ENCODE measurements at regions not wholly inside any gene's neighbourhood (a gene's known extent, or its start where the extent isn't known, plus 50 kb on each side); places are given as distances from the start of the nearest gene placed in this dataset.

DNA sequence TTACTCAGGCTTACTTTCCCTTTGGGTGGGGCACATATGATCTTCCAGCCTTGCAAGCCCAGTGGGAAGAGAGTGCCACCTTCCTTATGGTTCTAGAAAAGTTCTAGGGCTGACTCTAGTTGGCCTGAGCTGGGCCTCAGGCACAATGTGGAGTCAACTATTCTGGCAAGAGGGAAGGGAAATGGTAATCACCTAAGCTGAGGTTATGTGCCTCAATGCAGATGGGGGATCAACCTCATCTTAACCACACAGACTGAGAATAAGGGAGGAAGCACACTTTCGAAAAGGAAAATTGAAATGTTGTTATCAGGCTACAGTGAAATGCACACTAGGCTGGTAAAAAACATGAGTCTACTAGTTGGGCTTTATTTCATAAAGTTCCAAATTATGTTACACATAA is 77.5 kb upstream of the RMST start:
- TF ChIP-seq, protein P1, sequence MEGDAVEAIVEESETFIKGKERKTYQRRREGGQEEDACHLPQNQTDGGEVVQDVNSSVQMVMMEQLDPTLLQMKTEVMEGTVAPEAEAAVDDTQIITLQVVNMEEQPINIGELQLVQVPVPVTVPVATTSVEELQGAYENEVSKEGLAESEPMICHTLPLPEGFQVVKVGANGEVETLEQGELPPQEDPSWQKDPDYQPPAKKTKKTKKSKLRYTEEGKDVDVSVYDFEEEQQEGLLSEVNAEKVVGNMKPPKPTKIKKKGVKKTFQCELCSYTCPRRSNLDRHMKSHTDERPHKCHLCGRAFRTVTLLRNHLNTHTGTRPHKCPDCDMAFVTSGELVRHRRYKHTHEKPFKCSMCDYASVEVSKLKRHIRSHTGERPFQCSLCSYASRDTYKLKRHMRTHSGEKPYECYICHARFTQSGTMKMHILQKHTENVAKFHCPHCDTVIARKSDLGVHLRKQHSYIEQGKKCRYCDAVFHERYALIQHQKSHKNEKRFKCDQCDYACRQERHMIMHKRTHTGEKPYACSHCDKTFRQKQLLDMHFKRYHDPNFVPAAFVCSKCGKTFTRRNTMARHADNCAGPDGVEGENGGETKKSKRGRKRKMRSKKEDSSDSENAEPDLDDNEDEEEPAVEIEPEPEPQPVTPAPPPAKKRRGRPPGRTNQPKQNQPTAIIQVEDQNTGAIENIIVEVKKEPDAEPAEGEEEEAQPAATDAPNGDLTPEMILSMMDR (IDR thresholded peaks at IDR 0.05), result no peak
- TF ChIP-seq POLR2A (IDR thresholded peaks at IDR 0.05), result no peak

Data from body of pancreas (tissue), 4 donors.